HepG2 (cell line): ENCODE measurements at regions not wholly inside any gene's neighbourhood (a gene's known extent, or its start where the extent isn't known, plus 50 kb on each side); places are given as distances from the start of the nearest gene placed in this dataset.

Experiments used
- ATAC-seq: fragments of 200-7000 bp; cut with Tn5 transposase; 3 replicates; pipeline ENCODE4 v1.9.1; 2020; ENCODE audit warnings: mild to moderate bottlenecking, moderate library complexity
- BruUV-seq: library from RNA; stranded (reverse); fragments of 400-500 nt; replicated peaks from 2 replicates; lab custom pipeline; 2021; lab: Mats Ljungman, UMichigan
- CTCF ChIA-PET: fragments of 300-600 bp; formaldehyde crosslinking; extraction: SDS; loops from one replicate; lab custom pipeline; 2021; ENCODE audit warnings: low total read pairs, inconsistent platforms, low intra/inter-chr PET ratio; lab: Yijun Ruan, JAX
- POLR2A ChIA-PET: fragments of 350-600 bp; sonication (Branson Sonifier 250); formaldehyde crosslinking; loops from one replicate; lab custom pipeline; 2020; ENCODE audit warnings: antibody characterized with exemption, inconsistent platforms; lab: Yijun Ruan, JAX
- DNase-seq: peaks from one replicate; pipeline ENCODE4 v3.0.0-alpha.2; 2015; ENCODE audit warnings: low spot score
- FAIRE-seq: peaks from 3 replicates; lab custom pipeline; 2011; peaks lifted over from hg19 to GRCh38; lab: Jason Lieb, UNC
- H2AFZ ChIP-seq: one replicate; pipeline ENCODE4 v1.6.1; 2011; ENCODE audit warnings: low read length, inconsistent platforms
- H3K27ac ChIP-seq: fragments of 300-600 bp; 3 replicates; pipeline ENCODE4 v1.8.0; 2011; ENCODE audit warnings: mixed run types, mild to moderate bottlenecking, mixed read lengths, low read length, inconsistent platforms; ENCODE audit not compliant: insufficient read depth; ENCODE audit errors: extremely low read length
- H3K27me3 ChIP-seq, 2 experiments: fragments of 200-600 bp in 1 of 2; 2 replicates in 1 of 2; 3 replicates in 1 of 2; pipeline versions ENCODE4 v1.6.0 to v1.8.0; 2011; ENCODE audit warnings: low read length in 2 of 2, mild to moderate bottlenecking in 2 of 2, moderate library complexity in 2 of 2, inconsistent platforms in 1 of 2; ENCODE audit not compliant: insufficient read depth in 2 of 2, control insufficient read depth in 1 of 2
- H3K36me3 ChIP-seq, 2 experiments: fragments of 200-600 bp in 1 of 2; replicated peaks in 1 of 2; 2 replicates in 1 of 2; 3 replicates in 1 of 2; pipeline versions ENCODE4 v1.5.1 to v1.8.0; 2011; ENCODE audit warnings: low read length in 2 of 2, inconsistent platforms in 1 of 2; ENCODE audit not compliant: insufficient read depth in 2 of 2, control insufficient read depth in 1 of 2
- H3K4me1 ChIP-seq: 2 replicates; pipeline ENCODE4 v1.5.1; 2012; ENCODE audit warnings: low read length, inconsistent platforms; ENCODE audit not compliant: insufficient read depth
- H3K4me2 ChIP-seq: 2 replicates; pipeline ENCODE4 v1.6.0; 2011; ENCODE audit warnings: low read depth, low read length, inconsistent platforms
- H3K4me3 ChIP-seq, 3 experiments: fragments of 200-600 bp in 1 of 3; sonication (generic), shearing (Covaris generic) in 1 of 3; replicated peaks in 1 of 3; 2 replicates each; pipeline ENCODE4 v1.5.1; 2011 to 2016; ENCODE audit warnings: low read length in 3 of 3, inconsistent platforms in 2 of 3, low read depth in 2 of 3, mild to moderate bottlenecking in 2 of 3, control low read depth in 1 of 3, mixed read lengths in 1 of 3; ENCODE audit not compliant: insufficient read depth in 1 of 3
- H3K79me2 ChIP-seq: one replicate; pipeline ENCODE4 v1.6.1; 2011; ENCODE audit warnings: low read length, inconsistent platforms; ENCODE audit not compliant: insufficient read depth
- H3K9ac ChIP-seq: 2 replicates; pipeline ENCODE4 v1.6.0; 2011; ENCODE audit warnings: mild to moderate bottlenecking, low read depth, low read length, inconsistent platforms; ENCODE audit not compliant: insufficient read depth
- H3K9me3 ChIP-seq: 2 replicates; pipeline ENCODE4 v1.5.1; 2012; ENCODE audit warnings: mild to moderate bottlenecking, low read length
- H4K20me1 ChIP-seq: 2 replicates; pipeline ENCODE4 v1.6.0; 2011; ENCODE audit warnings: inconsistent platforms, mild to moderate bottlenecking, low read length, moderate library complexity; ENCODE audit not compliant: insufficient read depth
- CCAR2 ChIP-seq: fragments of 200-400 bp; formaldehyde crosslinking; optimal IDR thresholded peaks from 2 replicates; pipeline ENCODE3; 2018; ENCODE audit warnings: low read depth, mild to moderate bottlenecking, low read length, moderate library complexity
- CEBPB ChIP-seq: IDR thresholded peaks from 2 replicates; pipeline ENCODE4 v1.6.1; 2011; ENCODE audit warnings: low read depth, low read length, improper control_type of control experiment, borderline replicate concordance
- ETS1 ChIP-seq: sonication (generic); formaldehyde crosslinking; IDR thresholded peaks from 2 replicates; pipeline ENCODE4 v1.4.0; 2020; ENCODE audit warnings: missing genetic modification reagents
- FOXA1 ChIP-seq, 2 experiments: fragments of 450-650 bp in 1 of 2; sonication (generic) in 1 of 2; formaldehyde crosslinking in 1 of 2; IDR thresholded peaks; 2 replicates each; pipeline versions ENCODE4 v1.4.0 to v1.6.1; 2016 to 2020; ENCODE audit warnings: missing genetic modification reagents in 1 of 2
- MEIS2 ChIP-seq: sonication (generic); formaldehyde crosslinking; IDR thresholded peaks from 2 replicates; pipeline ENCODE4 v1.9.0; 2021; ENCODE audit warnings: mild to moderate bottlenecking, missing genetic modification reagents
- PRMT3 ChIP-seq: sonication (generic); formaldehyde crosslinking; IDR thresholded peaks from 2 replicates; pipeline ENCODE4 v1.8.1; 2022; ENCODE audit warnings: low read depth, mild to moderate bottlenecking, moderate library complexity, missing genetic modification reagents, borderline replicate concordance
- SIX1 ChIP-seq: sonication (generic); formaldehyde crosslinking; IDR thresholded peaks from 2 replicates; pipeline ENCODE4 v1.4.0; 2020; ENCODE audit warnings: missing genetic modification reagents, borderline replicate concordance
- XBP1 ChIP-seq: sonication (generic); formaldehyde crosslinking; IDR thresholded peaks from 2 replicates; pipeline ENCODE4 v1.5.0; 2020; ENCODE audit warnings: missing genetic modification reagents
- ZNF501 ChIP-seq: sonication (generic); formaldehyde crosslinking; IDR thresholded peaks from 2 replicates; pipeline ENCODE4 v1.5.1; 2020; ENCODE audit warnings: mild to moderate bottlenecking, moderate library complexity, missing genetic modification reagents
- ZNF724P ChIP-seq: sonication (generic); formaldehyde crosslinking; IDR thresholded peaks from 2 replicates; pipeline ENCODE4 v1.8.0; 2022; ENCODE audit warnings: missing genetic modification reagents, borderline replicate concordance
- ZNF766 ChIP-seq: sonication (generic); formaldehyde crosslinking; IDR thresholded peaks from 2 replicates; pipeline ENCODE4 v1.5.0; 2020; ENCODE audit warnings: missing genetic modification reagents, borderline replicate concordance
- WGBS: methylation state at CpG from one replicate; pipeline ENCODE4 v1.1.6; 2017; ENCODE audit warnings: low lambda C conversion rate; 5-methylcytosine and 5-hydroxymethylcytosine counted together
- in situ Hi-C: cut with HindIII; loops from 2 replicates; pipeline ENCODE4 v1.10.0; 2017; ENCODE audit warnings: low pct_unique_long_range_greater_than_20kb; ENCODE audit not compliant: extremely low pct_ligation_motif_present
- intact Hi-C: fragments of 100-400 bp; cut with micrococcal nuclease; formaldehyde crosslinking; loops from one replicate; pipeline ENCODE4 v1.10.0; 2022; ENCODE audit not compliant: unreplicated experiment
- TF ChIP-seq, protein P1 (sequence below): sonication (generic); formaldehyde crosslinking; IDR thresholded peaks from 2 replicates; pipeline ENCODE4 v1.9.0; 2021; ENCODE audit warnings: missing genetic modification reagents, borderline replicate concordance
- TF ChIP-seq, protein P2 (sequence below): sonication (generic); formaldehyde crosslinking; IDR thresholded peaks from 2 replicates; pipeline ENCODE4 v1.4.0; 2020; ENCODE audit warnings: mild to moderate bottlenecking, missing genetic modification reagents
- TF ChIP-seq, protein P3 (sequence below): fragments of 450-650 bp; IDR thresholded peaks from 2 replicates; pipeline ENCODE4 v1.6.1; 2016

- FAIRE-seq (no peak), DNase-seq (no peak), ATAC-seq (no peak)
- Histone ChIP-seq H2AFZ (no peak overlapping the region), H4K20me1 (no peaks in the 10 kb centered on the region), H3K9ac (no peak overlapping the region), H3K79me2 (no peaks in the 10 kb centered on the region), H3K4me2 (no peak overlapping the region), H3K9me3 (no peaks in the 10 kb centered on the region), H3K27me3 (no peaks in the 10 kb centered on the region), H3K27ac (no peak overlapping the region), H3K36me3 (no peaks in the 10 kb centered on the region), H3K4me3 (no peak overlapping the region), H3K4me1 (no peaks in the 10 kb centered on the region)
- POLR2A ChIA-PET, result no interaction called here
- CTCF ChIA-PET, result no interaction called here
- in situ Hi-C loops (no loop called here), intact Hi-C loops (no loop called here)
- no TSS peak for BruUV-seq
- whole genome bisulfite sequencing, result 0% methylated on average over 2 of the region's 2 CpGs
- TF ChIP-seq PRMT3, result no peak
- TF ChIP-seq FOXA1 (IDR thresholded peaks at IDR 0.05), result no peak
- TF ChIP-seq FOXA1 (CRISPR knock-in tag; IDR thresholded peaks at IDR 0.05), result no peak
- no peak for TF ChIP-seq ZNF766
- TF ChIP-seq, protein P1, sequence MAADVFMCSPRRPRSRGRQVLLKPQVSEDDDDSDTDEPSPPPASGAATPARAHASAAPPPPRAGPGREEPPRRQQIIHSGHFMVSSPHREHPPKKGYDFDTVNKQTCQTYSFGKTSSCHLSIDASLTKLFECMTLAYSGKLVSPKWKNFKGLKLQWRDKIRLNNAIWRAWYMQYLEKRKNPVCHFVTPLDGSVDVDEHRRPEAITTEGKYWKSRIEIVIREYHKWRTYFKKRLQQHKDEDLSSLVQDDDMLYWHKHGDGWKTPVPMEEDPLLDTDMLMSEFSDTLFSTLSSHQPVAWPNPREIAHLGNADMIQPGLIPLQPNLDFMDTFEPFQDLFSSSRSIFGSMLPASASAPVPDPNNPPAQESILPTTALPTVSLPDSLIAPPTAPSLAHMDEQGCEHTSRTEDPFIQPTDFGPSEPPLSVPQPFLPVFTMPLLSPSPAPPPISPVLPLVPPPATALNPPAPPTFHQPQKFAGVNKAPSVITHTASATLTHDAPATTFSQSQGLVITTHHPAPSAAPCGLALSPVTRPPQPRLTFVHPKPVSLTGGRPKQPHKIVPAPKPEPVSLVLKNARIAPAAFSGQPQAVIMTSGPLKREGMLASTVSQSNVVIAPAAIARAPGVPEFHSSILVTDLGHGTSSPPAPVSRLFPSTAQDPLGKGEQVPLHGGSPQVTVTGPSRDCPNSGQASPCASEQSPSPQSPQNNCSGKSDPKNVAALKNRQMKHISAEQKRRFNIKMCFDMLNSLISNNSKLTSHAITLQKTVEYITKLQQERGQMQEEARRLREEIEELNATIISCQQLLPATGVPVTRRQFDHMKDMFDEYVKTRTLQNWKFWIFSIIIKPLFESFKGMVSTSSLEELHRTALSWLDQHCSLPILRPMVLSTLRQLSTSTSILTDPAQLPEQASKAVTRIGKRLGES, result no peak
- no peak for TF ChIP-seq XBP1 (CRISPR knock-in tag)
- TF ChIP-seq, protein P2, sequence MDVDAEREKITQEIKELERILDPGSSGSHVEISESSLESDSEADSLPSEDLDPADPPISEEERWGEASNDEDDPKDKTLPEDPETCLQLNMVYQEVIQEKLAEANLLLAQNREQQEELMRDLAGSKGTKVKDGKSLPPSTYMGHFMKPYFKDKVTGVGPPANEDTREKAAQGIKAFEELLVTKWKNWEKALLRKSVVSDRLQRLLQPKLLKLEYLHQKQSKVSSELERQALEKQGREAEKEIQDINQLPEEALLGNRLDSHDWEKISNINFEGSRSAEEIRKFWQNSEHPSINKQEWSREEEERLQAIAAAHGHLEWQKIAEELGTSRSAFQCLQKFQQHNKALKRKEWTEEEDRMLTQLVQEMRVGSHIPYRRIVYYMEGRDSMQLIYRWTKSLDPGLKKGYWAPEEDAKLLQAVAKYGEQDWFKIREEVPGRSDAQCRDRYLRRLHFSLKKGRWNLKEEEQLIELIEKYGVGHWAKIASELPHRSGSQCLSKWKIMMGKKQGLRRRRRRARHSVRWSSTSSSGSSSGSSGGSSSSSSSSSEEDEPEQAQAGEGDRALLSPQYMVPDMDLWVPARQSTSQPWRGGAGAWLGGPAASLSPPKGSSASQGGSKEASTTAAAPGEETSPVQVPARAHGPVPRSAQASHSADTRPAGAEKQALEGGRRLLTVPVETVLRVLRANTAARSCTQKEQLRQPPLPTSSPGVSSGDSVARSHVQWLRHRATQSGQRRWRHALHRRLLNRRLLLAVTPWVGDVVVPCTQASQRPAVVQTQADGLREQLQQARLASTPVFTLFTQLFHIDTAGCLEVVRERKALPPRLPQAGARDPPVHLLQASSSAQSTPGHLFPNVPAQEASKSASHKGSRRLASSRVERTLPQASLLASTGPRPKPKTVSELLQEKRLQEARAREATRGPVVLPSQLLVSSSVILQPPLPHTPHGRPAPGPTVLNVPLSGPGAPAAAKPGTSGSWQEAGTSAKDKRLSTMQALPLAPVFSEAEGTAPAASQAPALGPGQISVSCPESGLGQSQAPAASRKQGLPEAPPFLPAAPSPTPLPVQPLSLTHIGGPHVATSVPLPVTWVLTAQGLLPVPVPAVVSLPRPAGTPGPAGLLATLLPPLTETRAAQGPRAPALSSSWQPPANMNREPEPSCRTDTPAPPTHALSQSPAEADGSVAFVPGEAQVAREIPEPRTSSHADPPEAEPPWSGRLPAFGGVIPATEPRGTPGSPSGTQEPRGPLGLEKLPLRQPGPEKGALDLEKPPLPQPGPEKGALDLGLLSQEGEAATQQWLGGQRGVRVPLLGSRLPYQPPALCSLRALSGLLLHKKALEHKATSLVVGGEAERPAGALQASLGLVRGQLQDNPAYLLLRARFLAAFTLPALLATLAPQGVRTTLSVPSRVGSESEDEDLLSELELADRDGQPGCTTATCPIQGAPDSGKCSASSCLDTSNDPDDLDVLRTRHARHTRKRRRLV (CRISPR knock-in tag), result no peak
- no peak for TF ChIP-seq CCAR2
- TF ChIP-seq ETS1 (CRISPR knock-in tag), result no peak
- no peak for TF ChIP-seq SIX1 (CRISPR knock-in tag)
- TF ChIP-seq ZNF724P, result no peak
- TF ChIP-seq MEIS2, result no peak
- TF ChIP-seq, protein P3, sequence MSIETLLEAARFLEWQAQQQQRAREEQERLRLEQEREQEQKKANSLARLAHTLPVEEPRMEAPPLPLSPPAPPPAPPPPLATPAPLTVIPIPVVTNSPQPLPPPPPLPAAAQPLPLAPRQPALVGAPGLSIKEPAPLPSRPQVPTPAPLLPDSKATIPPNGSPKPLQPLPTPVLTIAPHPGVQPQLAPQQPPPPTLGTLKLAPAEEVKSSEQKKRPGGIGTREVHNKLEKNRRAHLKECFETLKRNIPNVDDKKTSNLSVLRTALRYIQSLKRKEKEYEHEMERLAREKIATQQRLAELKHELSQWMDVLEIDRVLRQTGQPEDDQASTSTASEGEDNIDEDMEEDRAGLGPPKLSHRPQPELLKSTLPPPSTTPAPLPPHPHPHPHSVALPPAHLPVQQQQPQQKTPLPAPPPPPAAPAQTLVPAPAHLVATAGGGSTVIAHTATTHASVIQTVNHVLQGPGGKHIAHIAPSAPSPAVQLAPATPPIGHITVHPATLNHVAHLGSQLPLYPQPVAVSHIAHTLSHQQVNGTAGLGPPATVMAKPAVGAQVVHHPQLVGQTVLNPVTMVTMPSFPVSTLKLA, result no peak
- no peak for TF ChIP-seq CEBPB
- TF ChIP-seq ZNF501, result no peak
These were observed 110.2 kb downstream of the CTAGE1 start for GRCh38 chr18:22307528-22307927.
